NOMO-1 treated with DMSO at 0.1 percent for 48 hours (cell line): ENCODE measurements at regions not wholly inside any gene's neighbourhood (a gene's known extent, or its start where the extent isn't known, plus 50 kb on each side); places are given as distances from the start of the nearest gene placed in this dataset.

Source experiments
- DNase-seq: peaks from one replicate; lab custom pipeline; 2025; ENCODE audit not compliant: unreplicated experiment; lab: John Stamatoyannopoulos, UW

- DNase-seq, result no peak
Measured at GRCh38 chr2:150417278-150417677, 70.2 kb downstream of the RND3 start.

- no peak for DNase-seq
Measured at GRCh38 chr2:150415022-150415421, 72.4 kb downstream of the RND3 start.

GRCh38 chr2:150413910-150414309 is 73.6 kb downstream of the RND3 start:
- DNase-seq, result no peak

GRCh38 chr2:150413366-150413765 is 74.1 kb downstream of the RND3 start:
- DNase-seq, result no peak

- DNase-seq, result no peak
Measured at GRCh38 chr2:150410809-150411208, 76.7 kb downstream of the RND3 start.

- no peak for DNase-seq
Measured at GRCh38 chr2:150409196-150409595, 78.3 kb downstream of the RND3 start.

- no peak for DNase-seq
Measured at GRCh38 chr2:150404147-150404546, 83.3 kb downstream of the RND3 start.

GRCh38 chr2:150403457-150403856 is 84.0 kb downstream of the RND3 start:
- DNase-seq, result no peak

GRCh38 chr2:150402953-150403352 is 84.5 kb downstream of the RND3 start:
- DNase-seq, result no peak

GRCh38 chr2:150400849-150401248 is 86.6 kb downstream of the RND3 start:
- no peak for DNase-seq

GRCh38 chr2:150392614-150393013 is 94.9 kb downstream of the RND3 start:
- no peak for DNase-seq

GRCh38 chr2:150391779-150392178 is 95.7 kb downstream of the RND3 start:
- no peak for DNase-seq

- DNase-seq, result no peak
Measured at GRCh38 chr2:150389447-150389846, 98.0 kb downstream of the RND3 start.

GRCh38 chr2:150388289-150388625 is 99.2 kb downstream of the RND3 start:
- DNase-seq, result no peak

- DNase-seq, result no peak
Measured at GRCh38 chr2:150387586-150388288, 99.7 kb downstream of the RND3 start.

- DNase-seq, result no peak
Measured at GRCh38 chr2:150385211-150385610, 102.3 kb downstream of the RND3 start.

GRCh38 chr2:150383587-150383986 is 103.9 kb downstream of the RND3 start:
- no peak for DNase-seq

- no peak for DNase-seq
Measured at GRCh38 chr2:150379166-150379565, 108.3 kb downstream of the RND3 start.

- DNase-seq, result no peak
Measured at GRCh38 chr2:150378686-150379085, 108.8 kb downstream of the RND3 start.

GRCh38 chr2:150376553-150377335 is 110.7 kb downstream of the RND3 start:
- DNase-seq, result no peak

GRCh38 chr2:150375333-150375732 is 112.1 kb downstream of the RND3 start:
- no peak for DNase-seq

GRCh38 chr2:150374492-150374891 is 113.0 kb downstream of the RND3 start:
- DNase-seq, result no peak

- DNase-seq, result no peak
Measured at GRCh38 chr2:150373374-150373773, 114.1 kb downstream of the RND3 start.
